ENCODE measurements at regions not wholly inside any gene's neighbourhood (a gene's known extent, or its start where the extent isn't known, plus 50 kb on each side); places are given as distances from the start of the nearest gene placed in this dataset.
"Not testable (repeated sequence)": the region's sequence is repeated elsewhere in the genome, so short reads cannot be mapped to it uniquely, and the experiment has no call there.

DNA sequence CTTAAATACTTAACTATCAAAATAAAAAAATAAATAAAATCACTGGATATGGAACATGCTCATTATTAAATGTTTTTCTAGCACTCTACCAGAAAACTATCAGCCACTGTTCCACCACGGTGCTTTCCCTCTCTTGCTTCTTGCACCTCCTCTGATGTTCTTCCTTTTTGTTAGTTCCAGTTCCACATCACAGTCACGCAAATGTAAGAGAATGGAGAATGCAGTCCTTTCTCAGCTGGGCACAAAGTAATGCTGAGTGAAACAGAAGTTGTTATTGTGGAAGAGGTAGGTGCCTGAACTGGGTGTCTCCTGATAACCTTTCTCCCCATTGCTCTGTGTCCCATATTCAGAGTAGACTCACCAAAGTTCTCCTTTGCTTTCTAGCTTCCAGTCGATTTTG, 1116.9 kb upstream of the TMEM132C start:
- no peak for DNase-seq (ENCODE audit: low read depth in 2 of 2)
- TF ChIP-seq, protein P1, sequence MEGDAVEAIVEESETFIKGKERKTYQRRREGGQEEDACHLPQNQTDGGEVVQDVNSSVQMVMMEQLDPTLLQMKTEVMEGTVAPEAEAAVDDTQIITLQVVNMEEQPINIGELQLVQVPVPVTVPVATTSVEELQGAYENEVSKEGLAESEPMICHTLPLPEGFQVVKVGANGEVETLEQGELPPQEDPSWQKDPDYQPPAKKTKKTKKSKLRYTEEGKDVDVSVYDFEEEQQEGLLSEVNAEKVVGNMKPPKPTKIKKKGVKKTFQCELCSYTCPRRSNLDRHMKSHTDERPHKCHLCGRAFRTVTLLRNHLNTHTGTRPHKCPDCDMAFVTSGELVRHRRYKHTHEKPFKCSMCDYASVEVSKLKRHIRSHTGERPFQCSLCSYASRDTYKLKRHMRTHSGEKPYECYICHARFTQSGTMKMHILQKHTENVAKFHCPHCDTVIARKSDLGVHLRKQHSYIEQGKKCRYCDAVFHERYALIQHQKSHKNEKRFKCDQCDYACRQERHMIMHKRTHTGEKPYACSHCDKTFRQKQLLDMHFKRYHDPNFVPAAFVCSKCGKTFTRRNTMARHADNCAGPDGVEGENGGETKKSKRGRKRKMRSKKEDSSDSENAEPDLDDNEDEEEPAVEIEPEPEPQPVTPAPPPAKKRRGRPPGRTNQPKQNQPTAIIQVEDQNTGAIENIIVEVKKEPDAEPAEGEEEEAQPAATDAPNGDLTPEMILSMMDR (IDR thresholded peaks at IDR 0.05; ENCODE audit: low read depth, low read length), result no peak
- H3K4me3 ChIP-seq (replicated peaks in 1 of 2; ENCODE audit: low read depth in 2 of 2, low read length in 2 of 2), result no peak overlapping the region

DNA sequence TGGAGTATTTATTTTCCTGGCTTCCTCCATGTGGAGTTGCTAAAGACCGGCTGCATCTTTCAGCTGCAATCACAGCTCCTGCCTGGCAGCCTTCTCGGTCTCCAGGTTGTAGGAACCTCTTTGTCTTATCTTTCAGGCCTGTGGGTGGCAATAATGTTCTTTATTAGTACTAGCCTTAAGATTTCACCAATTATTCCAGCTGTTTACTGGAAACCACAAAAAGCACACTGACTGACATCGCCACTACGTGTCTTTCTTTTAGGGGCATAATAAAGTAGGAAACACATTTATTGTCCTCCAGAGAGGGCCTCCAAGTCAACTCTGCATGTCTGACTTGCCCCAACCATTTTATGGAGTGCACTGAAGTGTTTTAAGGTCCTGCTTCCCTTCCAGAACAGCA, 1116.5 kb upstream of the TMEM132C start:
- no peak overlapping the region for H3K4me3 ChIP-seq (replicated peaks in 1 of 2; ENCODE audit: low read depth in 2 of 2, low read length in 2 of 2)
- TF ChIP-seq, protein P1 (IDR thresholded peaks at IDR 0.05; ENCODE audit: low read depth, low read length), result no peak
- DNase-seq (ENCODE audit: low read depth in 2 of 2), result peak in 1 of 2 donors; percentile 41

DNA sequence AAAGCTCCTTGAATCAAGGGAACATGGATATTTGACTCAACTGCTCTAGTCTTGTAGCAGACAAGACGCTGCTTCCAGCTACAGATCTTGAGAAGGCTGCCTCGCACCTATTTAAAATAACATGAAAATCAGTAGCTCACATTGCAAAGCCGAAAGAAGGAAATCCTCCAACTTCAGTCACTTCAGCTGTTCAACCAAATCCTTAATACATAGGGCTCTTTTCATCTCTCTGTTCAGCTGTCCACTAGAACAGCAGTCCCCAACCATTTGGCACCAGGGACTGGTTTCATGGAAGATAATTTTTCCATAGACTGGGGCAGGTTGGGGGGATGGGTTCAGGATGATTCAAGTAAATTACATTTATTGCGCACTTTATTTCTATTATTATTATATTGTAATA, 1116.0 kb upstream of the TMEM132C start:
- TF ChIP-seq, protein P1 (IDR thresholded peaks at IDR 0.05; ENCODE audit: low read depth, low read length), result no peak
- H3K4me3 ChIP-seq (replicated peaks in 1 of 2; ENCODE audit: low read depth in 2 of 2, low read length in 2 of 2), result no peak overlapping the region
- DNase-seq (ENCODE audit: low read depth in 2 of 2), result no peak

DNA sequence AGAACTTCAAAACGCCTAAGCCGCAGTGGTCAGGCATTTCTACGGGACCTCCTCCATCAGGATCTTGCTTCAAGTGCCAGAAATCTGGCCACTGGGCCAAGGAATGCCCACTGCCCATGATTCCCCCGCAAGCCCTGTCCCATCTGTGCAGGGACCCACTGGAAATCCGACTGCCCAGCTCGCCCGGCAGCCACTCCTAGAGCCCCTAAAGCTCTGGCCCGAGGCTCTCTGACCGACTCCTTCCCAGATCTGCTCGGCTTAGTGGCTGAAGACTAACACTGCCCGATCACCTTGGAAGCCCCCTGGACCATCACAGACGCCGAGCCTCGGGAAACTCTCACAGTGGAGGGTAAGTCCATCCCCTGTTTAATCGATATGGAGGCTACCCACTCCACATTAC, 1113.0 kb upstream of the TMEM132C start:
- no peak overlapping the region for H3K4me3 ChIP-seq (replicated peaks in 1 of 2; ENCODE audit: low read depth in 2 of 2, low read length in 2 of 2)
- DNase-seq (ENCODE audit: low read depth in 2 of 2), result no peak
- TF ChIP-seq, protein P1 (IDR thresholded peaks at IDR 0.05; ENCODE audit: low read depth, low read length), result no peak

DNA sequence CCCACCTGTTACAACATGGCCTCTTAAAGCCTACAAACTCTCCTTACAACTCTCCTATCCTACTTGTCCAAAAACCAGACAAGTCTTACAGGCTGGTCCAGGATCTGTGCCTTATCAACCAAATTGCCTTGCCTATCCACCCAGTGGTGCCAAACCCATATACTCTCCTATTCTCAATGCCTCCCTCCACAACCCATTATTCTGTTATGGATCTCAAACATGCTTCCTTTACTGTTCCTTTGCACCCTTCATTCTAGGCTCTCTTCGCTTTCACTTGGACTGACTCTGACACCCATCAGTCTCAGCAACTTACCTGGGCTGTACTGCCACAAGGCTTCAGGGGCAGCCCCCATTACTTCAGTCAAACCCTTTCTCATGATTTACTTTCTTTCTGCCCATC, 1112.1 kb upstream of the TMEM132C start:
- DNase-seq (ENCODE audit: low read depth in 2 of 2), result not testable (repeated sequence)

DNA sequence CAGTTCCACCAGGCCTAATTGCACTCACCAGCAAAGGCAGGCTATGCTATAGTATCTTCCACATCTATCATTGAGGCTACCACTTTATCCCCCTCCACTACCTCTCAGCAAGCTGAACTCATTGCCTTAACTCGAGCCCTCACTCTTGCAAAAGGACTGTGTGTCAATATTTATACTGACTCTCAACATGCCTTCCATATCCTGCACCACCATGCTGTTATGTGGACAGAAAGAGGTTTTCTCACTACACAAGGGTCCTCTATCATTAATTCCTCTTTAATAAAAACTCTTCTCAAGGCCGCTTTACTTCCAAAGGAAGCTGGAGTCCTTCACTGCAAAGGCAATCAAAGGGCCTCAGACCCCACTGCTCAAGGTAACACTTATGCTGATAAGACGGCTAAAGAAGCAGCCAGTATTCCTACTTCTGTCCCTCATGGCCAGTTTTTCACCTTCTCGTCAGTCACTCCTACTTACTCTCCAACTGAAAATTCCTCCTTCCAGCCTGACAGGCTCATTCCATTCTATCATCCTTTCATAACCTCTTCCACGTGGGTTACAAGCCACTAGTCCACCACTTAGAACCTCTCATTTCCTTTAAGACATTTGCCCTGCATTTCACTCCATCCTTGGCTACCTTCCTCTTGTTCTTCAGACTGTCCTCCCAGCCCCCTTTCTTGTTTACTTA, 1110.9 kb upstream of the TMEM132C start:
- not testable (repeated sequence) for DNase-seq (ENCODE audit: low read depth in 2 of 2); H3K4me3 ChIP-seq (replicated peaks in 1 of 2; ENCODE audit: low read depth in 2 of 2, low read length in 2 of 2)

More for the DNA sequence above, 1112.1 kb upstream of the TMEM132C start:
- not testable (repeated sequence) for H3K4me3 ChIP-seq (replicated peaks in 1 of 2; ENCODE audit: low read depth in 2 of 2, low read length in 2 of 2)

DNA sequence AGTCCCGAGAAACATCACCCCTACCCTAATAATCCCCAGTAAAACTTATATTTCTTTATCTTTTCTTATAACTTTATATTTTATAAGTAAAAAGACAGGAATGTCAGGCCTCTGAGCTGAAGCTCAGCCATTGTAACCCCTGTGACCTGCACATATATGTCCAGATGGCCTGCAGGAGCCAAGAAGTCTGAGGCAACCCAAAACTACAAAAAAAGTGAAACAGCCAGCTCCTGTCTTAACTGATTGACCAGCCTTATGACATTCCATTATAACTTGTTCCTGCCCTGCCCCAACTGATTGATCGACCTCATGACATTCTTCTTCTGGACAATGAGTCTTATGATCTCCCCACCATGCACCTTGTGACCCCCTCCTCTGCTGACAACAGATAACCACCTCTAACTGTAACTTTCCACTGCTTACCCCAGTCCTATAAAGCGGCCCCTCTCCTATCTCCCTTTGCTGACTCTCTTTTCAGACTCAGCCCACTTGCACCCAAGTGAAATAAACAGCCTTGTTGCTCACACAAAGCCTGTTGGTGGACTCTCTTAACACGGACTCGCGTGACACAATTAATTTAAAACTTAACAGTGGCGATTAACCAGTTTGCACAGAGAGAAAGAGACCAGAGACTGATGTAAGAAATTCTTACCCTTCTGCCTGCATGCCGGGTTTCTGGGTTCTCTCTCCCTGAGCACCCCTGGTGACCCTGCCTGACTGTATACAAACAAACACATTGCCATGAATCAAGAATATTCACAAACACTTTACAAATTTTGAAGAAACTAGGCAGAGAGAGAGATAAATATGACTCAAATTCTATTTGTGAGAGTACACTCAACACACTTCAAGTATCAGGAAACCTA, 1109.2 kb upstream of the TMEM132C start:
- not testable (repeated sequence) for H3K4me3 ChIP-seq (replicated peaks in 1 of 2; ENCODE audit: low read depth in 2 of 2, low read length in 2 of 2); DNase-seq (ENCODE audit: low read depth in 2 of 2)

DNA sequence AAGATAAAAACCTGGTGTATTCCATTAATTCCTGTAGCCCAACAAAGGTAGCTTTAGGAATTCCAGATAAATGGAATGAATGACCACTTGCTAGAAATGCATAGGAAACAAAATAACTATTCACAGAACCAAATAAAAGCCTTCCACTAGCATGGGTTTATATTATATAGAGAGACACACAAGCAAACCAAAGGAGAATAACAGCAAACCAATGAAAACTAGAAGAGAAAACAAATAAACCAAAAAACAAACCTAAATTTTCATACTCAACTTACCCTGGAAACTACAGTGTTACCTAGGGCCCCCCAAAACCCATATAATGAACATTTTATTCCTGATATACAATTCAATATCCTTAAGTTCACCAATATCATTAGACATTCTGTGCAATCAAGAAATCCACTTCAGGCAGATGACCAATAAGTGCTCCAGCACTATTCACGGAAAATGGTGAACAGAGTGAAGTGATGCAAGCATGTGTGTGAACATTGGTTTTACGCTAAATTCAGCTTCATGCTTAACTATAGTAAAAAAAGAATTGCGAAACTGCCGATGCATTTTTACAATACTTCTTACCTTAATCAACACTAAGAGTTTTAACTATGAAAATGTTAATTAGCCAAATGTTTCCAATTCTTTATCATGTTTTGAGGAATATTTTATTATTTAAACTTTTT, 1108.4 kb upstream of the TMEM132C start:
- no peak overlapping the region for H3K4me3 ChIP-seq (replicated peaks in 1 of 2; ENCODE audit: low read depth in 2 of 2, low read length in 2 of 2)
- TF ChIP-seq, protein P1 (IDR thresholded peaks at IDR 0.05; ENCODE audit: low read depth, low read length), result no peak
- DNase-seq (ENCODE audit: low read depth in 2 of 2), result no peak

Measured in cardiac fibroblast (primary cell).